HFFc6 (cell line): ENCODE measurements at regions not wholly inside any gene's neighbourhood (a gene's known extent, or its start where the extent isn't known, plus 50 kb on each side); places are given as distances from the start of the nearest gene placed in this dataset.

Source experiments
- DNase-seq: peaks from one replicate; pipeline ENCODE4 v3.0.0-alpha.2; 2018
- H3K27ac Mint-ChIP-seq: 2 replicates; pipeline ENCODE4 v1.8.0; 2020; ENCODE audit warnings: mild to moderate bottlenecking, mixed read lengths
- H3K27me3 Mint-ChIP-seq: 2 replicates; pipeline ENCODE4 v1.8.0; 2021; ENCODE audit warnings: mild to moderate bottlenecking, moderate library complexity, mixed read lengths; ENCODE audit not compliant: insufficient read depth
- H3K36me3 Mint-ChIP-seq: 2 replicates; pipeline ENCODE4 v1.8.0; 2021; ENCODE audit warnings: low read depth, mixed read lengths
- H3K4me1 Mint-ChIP-seq: 2 replicates; pipeline ENCODE4 v1.8.0; 2020; ENCODE audit warnings: low read depth, mixed read lengths
- H3K4me3 Mint-ChIP-seq: 2 replicates; pipeline ENCODE4 v1.8.0; 2020; ENCODE audit warnings: mild to moderate bottlenecking, moderate library complexity, mixed read lengths
- H3K9me3 Mint-ChIP-seq: 2 replicates; pipeline ENCODE4 v1.8.0; 2020; ENCODE audit warnings: mild to moderate bottlenecking, mixed read lengths
- TF ChIP-seq, protein P1 (sequence below): fragments of 200-600 bp; sonication (generic); IDR thresholded peaks from 2 replicates; pipeline ENCODE4 v1.5.0; 2021; ENCODE audit warnings: antibody characterized with exemption, mild to moderate bottlenecking

DNA sequence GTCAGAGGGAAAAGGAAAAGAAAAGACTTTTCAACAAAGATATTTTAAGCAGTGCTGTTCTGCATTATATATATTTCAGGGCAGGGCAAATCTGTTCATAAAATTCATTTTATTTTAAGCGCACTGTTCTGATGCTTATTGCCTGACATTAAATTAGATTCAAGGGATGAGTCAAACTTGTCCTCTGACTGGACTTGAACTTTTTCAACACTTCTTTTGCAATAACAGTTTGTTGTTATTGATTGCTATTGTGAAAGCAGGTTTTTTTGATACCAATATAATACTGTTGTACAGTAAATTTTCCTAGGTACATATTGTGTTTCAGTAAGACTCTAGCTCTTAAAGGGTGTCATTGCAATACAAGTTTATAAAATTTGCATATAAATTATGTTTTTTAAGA is 481.3 kb downstream of the NAF1 start:
- TF ChIP-seq, protein P1, sequence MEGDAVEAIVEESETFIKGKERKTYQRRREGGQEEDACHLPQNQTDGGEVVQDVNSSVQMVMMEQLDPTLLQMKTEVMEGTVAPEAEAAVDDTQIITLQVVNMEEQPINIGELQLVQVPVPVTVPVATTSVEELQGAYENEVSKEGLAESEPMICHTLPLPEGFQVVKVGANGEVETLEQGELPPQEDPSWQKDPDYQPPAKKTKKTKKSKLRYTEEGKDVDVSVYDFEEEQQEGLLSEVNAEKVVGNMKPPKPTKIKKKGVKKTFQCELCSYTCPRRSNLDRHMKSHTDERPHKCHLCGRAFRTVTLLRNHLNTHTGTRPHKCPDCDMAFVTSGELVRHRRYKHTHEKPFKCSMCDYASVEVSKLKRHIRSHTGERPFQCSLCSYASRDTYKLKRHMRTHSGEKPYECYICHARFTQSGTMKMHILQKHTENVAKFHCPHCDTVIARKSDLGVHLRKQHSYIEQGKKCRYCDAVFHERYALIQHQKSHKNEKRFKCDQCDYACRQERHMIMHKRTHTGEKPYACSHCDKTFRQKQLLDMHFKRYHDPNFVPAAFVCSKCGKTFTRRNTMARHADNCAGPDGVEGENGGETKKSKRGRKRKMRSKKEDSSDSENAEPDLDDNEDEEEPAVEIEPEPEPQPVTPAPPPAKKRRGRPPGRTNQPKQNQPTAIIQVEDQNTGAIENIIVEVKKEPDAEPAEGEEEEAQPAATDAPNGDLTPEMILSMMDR = no peak
- no peak overlapping the region for H3K4me3 Mint-ChIP-seq
- no peaks in the 10 kb centered on the region for H3K36me3 Mint-ChIP-seq
- DNase-seq = no peak
- H3K4me1 Mint-ChIP-seq = no peaks in the 10 kb centered on the region
- no peak overlapping the region for H3K27ac Mint-ChIP-seq
- H3K9me3 Mint-ChIP-seq = peaks cover 20% of the 10 kb centered on the region
- H3K27me3 Mint-ChIP-seq = no peaks in the 10 kb centered on the region

DNA sequence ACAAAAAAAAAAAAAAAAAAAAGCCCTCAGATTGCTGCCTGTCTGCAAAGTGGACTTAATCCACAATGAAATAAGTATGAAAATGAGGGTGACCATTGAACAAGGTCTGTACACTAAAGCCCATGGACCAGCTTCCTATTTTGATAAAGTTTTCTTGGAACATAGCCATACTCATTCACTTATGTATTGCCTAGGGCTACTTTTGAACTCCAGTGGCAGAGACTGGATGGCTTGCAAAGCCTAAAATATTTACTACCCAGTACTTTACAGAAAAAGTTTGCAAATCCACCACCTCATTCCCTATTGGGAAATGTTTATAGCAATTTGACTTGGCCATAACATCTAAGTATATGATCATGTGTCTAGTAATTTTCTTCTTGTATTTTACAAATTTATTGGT is 481.7 kb downstream of the NAF1 start:
- no peak for DNase-seq
- H3K9me3 Mint-ChIP-seq = peaks cover 21% of the 10 kb centered on the region
- TF ChIP-seq, protein P1 = no peak
- no peaks in the 10 kb centered on the region for H3K36me3 Mint-ChIP-seq
- no peak overlapping the region for H3K4me3 Mint-ChIP-seq
- H3K27ac Mint-ChIP-seq = no peak overlapping the region
- no peaks in the 10 kb centered on the region for H3K4me1 Mint-ChIP-seq
- H3K27me3 Mint-ChIP-seq = no peaks in the 10 kb centered on the region

GRCh38 chr4:162684371-162684700 is 482.4 kb downstream of the NAF1 start:
- Mint-ChIP-seq H3K4me3 (no peak overlapping the region), H3K4me1 (no peaks in the 10 kb centered on the region), H3K27ac (no peak overlapping the region), H3K27me3 (no peaks in the 10 kb centered on the region), H3K36me3 (no peaks in the 10 kb centered on the region), H3K9me3 (peaks cover 28% of the 10 kb centered on the region)
- TF ChIP-seq, protein P1 = no peak
- no peak for DNase-seq

DNA sequence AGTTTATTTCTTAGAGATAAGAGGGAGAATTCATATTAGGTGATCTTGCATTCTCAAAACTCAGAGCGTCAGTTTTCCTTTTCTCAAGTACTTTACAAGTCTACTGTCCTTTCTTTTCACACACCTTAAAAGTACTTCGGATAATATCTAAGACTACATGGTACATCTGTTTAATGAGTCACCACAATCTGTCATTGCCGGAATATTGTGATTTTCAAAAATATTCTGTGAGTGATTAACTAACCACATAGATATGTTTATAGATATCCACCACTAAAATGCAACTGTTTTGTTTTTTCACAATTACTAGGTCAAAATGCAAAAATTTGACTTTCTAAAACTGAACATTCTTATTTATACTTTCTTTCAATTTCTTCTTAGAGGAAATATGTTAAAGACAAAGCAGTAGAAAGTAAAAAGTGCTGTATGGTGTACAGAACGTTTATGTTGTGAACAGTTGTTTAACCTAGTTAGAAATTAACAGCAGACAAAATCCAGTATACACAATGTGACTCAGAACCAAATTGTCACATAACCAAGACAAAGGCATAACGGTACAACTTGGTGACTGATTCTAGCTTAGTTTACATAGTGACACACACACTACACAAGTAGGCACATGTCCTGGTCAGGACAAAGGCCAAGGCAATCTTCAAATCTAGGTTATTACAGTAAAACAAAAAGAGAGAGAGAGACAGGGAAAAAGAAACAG is 482.9 kb downstream of the NAF1 start:
- H3K4me3 Mint-ChIP-seq = no peak overlapping the region
- TF ChIP-seq, protein P1 = no peak
- H3K9me3 Mint-ChIP-seq = peaks cover 33% of the 10 kb centered on the region
- no peaks in the 10 kb centered on the region for H3K36me3 Mint-ChIP-seq
- H3K27ac Mint-ChIP-seq = no peak overlapping the region
- no peaks in the 10 kb centered on the region for H3K4me1 Mint-ChIP-seq
- no peaks in the 10 kb centered on the region for H3K27me3 Mint-ChIP-seq
- no peak for DNase-seq

DNA sequence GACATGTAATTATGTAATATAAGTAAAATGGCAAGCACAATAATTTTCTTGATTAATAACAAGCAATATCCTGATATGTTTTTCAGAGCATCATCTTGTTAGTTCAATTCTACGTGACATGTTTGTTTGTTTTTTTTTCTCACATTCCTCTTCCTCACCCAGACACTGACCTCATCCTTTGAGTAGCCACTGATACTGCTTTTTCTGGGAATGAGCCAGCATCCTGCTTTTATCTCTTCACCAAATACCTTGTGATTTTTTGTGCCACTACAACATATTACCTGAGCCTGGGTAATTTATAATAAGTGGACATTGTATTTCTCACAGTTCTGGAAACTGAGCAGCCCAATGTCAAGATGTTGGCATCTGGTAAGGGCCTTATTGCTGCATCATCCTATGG is 484.0 kb downstream of the NAF1 start:
- Mint-ChIP-seq H3K9me3 (peaks cover 44% of the 10 kb centered on the region), H3K27me3 (no peaks in the 10 kb centered on the region), H3K27ac (no peak overlapping the region), H3K4me1 (no peaks in the 10 kb centered on the region), H3K36me3 (no peaks in the 10 kb centered on the region), H3K4me3 (no peak overlapping the region)
- TF ChIP-seq, protein P1 = no peak
- no peak for DNase-seq

GRCh38 chr4:162681212-162681611 is 485.5 kb downstream of the NAF1 start:
- H3K4me3 Mint-ChIP-seq = no peak overlapping the region
- no peaks in the 10 kb centered on the region for H3K27me3 Mint-ChIP-seq
- TF ChIP-seq, protein P1 = no peak
- H3K27ac Mint-ChIP-seq = no peak overlapping the region
- no peak for DNase-seq
- no peaks in the 10 kb centered on the region for H3K4me1 Mint-ChIP-seq
- no peaks in the 10 kb centered on the region for H3K36me3 Mint-ChIP-seq
- peaks cover 54% of the 10 kb centered on the region for H3K9me3 Mint-ChIP-seq
